HEK293T (cell line): ENCODE measurements at regions not wholly inside any gene's neighbourhood (a gene's known extent, or its start where the extent isn't known, plus 50 kb on each side); places are given as distances from the start of the nearest gene placed in this dataset.

Experiments used
- CTCF ChIA-PET: fragments of 350-600 bp; formaldehyde crosslinking; extraction: SDS; loops from one replicate; lab custom pipeline; 2021; ENCODE audit warnings: antibody characterized with exemption, inconsistent platforms; lab: Yijun Ruan, JAX
- POLR2A ChIA-PET: fragments of 350-600 bp; formaldehyde crosslinking; extraction: SDS; loops from one replicate; lab custom pipeline; 2020; ENCODE audit warnings: antibody characterized with exemption, inconsistent platforms; lab: Yijun Ruan, JAX
- DNase-seq: peaks from one replicate; pipeline ENCODE4 v3.0.0; 2012; ENCODE audit warnings: mixed read lengths; ENCODE audit errors: extremely low spot score
- ARNT ChIP-seq: fragments of 450-650 bp; IDR thresholded peaks from 2 replicates; pipeline ENCODE4 v1.6.1; 2017; ENCODE audit warnings: mild to moderate bottlenecking
- BHLHE40 ChIP-seq: fragments of 450-650 bp; IDR thresholded peaks from 2 replicates; pipeline ENCODE4 v1.6.1; 2016; ENCODE audit warnings: mild to moderate bottlenecking, moderate library complexity, borderline replicate concordance
- CTBP1 ChIP-seq: fragments of 450-650 bp; IDR thresholded peaks from 2 replicates; pipeline ENCODE4 v1.6.1; 2016; ENCODE audit warnings: borderline replicate concordance
- ELF4 ChIP-seq: fragments of 450-650 bp; IDR thresholded peaks from 2 replicates; pipeline ENCODE4 v1.6.1; 2017; ENCODE audit warnings: antibody characterized with exemption
- FOXA1 ChIP-seq: fragments of 450-650 bp; IDR thresholded peaks from 2 replicates; pipeline ENCODE4 v1.6.1; 2016; ENCODE audit warnings: mild to moderate bottlenecking
- FOXK2 ChIP-seq: fragments of 450-650 bp; IDR thresholded peaks from 2 replicates; pipeline ENCODE4 v1.6.1; 2016; ENCODE audit warnings: mild to moderate bottlenecking
- FOXM1 ChIP-seq: fragments of 450-650 bp; IDR thresholded peaks from 2 replicates; pipeline ENCODE4 v1.6.1; 2017; ENCODE audit warnings: mild to moderate bottlenecking, borderline replicate concordance
- HDGF ChIP-seq: fragments of 450-650 bp; IDR thresholded peaks from 2 replicates; pipeline ENCODE4 v1.6.1; 2017; ENCODE audit warnings: antibody characterized with exemption, borderline replicate concordance
- L3MBTL2 ChIP-seq: fragments of 450-650 bp; conservative IDR thresholded peaks from 2 replicates; pipeline ENCODE4 v1.6.1; 2016; ENCODE audit warnings: mild to moderate bottlenecking
- LEF1 ChIP-seq: fragments of 450-650 bp; IDR thresholded peaks from 2 replicates; pipeline ENCODE4 v1.6.1; 2017; ENCODE audit warnings: mild to moderate bottlenecking, borderline replicate concordance
- NFRKB ChIP-seq: fragments of 450-650 bp; IDR thresholded peaks from 2 replicates; pipeline ENCODE4 v1.6.1; 2016; ENCODE audit warnings: mild to moderate bottlenecking, moderate library complexity
- SP1 ChIP-seq: fragments of 450-650 bp; IDR thresholded peaks from 2 replicates; pipeline ENCODE4 v1.6.1; 2017
- SUZ12 ChIP-seq: fragments of 450-650 bp; IDR thresholded peaks from 2 replicates; pipeline ENCODE4 v1.6.1; 2016; ENCODE audit warnings: mild to moderate bottlenecking
- TARDBP ChIP-seq: fragments of 450-650 bp; IDR thresholded peaks from 2 replicates; pipeline ENCODE4 v1.6.1; 2016
- ZNF384 ChIP-seq: fragments of 450-650 bp; IDR thresholded peaks from 2 replicates; pipeline ENCODE4 v1.6.1; 2016
- TF ChIP-seq, protein P1 (sequence below): fragments of 450-650 bp; IDR thresholded peaks from 2 replicates; pipeline ENCODE4 v1.6.1; 2016

DNA sequence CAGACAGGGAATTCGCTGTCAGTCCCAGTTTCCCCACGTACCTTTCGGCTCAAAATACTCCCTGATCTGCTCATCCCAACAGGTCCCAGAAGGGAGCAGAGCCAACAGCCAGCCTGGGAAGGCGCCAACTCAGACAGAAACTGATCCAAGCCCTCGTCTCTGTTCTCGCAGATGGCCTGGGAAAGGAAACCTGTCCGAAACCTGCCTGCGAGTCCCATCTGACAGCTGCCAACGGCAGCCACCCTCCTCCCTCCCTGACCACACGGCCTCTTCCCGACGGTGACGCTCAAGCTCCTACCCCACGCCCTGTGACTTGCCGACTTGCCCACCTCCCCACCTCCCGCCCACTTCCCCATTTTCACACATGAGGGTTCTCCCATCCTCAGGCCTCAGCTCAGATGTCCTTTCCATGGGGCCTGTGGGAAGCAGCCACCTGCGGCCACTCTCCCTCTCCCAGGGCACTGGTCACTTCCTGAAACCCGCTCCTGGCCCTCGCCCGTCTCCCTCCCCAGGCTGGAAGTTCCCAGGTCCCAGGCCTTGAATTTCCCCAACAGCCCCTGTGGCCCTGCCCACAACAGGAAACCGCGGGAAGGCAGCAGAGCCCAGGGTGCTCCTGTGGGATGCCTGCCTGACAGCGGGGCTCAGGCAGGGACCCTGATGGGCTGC, 60.9 kb upstream of the FBRSL1 start:
- TF ChIP-seq BHLHE40 (no peak), ZNF384 (no peak), SUZ12 (no peak), LEF1 (no peak), HDGF (no peak), FOXK2 (no peak), SP1 (no peak), L3MBTL2 (no peak), ELF4 (no peak), ARNT (no peak), CTBP1 (no peak), FOXA1 (no peak), TARDBP (no peak), FOXM1 (no peak), NFRKB (no peak)
- TF ChIP-seq, protein P1, sequence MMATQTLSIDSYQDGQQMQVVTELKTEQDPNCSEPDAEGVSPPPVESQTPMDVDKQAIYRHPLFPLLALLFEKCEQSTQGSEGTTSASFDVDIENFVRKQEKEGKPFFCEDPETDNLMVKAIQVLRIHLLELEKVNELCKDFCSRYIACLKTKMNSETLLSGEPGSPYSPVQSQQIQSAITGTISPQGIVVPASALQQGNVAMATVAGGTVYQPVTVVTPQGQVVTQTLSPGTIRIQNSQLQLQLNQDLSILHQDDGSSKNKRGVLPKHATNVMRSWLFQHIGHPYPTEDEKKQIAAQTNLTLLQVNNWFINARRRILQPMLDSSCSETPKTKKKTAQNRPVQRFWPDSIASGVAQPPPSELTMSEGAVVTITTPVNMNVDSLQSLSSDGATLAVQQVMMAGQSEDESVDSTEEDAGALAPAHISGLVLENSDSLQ, result no peak
- ChIA-PET POLR2A (no interaction called here), CTCF (no interaction called here)
- no peak for DNase-seq

- ChIA-PET POLR2A (no interaction called here), CTCF (no interaction called here)
- DNase-seq, result no peak
- TF ChIP-seq HDGF (no peak), SUZ12 (no peak), ARNT (no peak), FOXM1 (no peak), ZNF384 (no peak), ELF4 (no peak), TARDBP (no peak), NFRKB (no peak)
- TF ChIP-seq, protein P1, result no peak
These were observed 61.7 kb upstream of the FBRSL1 start for GRCh38 chr12:132427999-132428935.

GRCh38 chr12:132427174-132427768, 62.7 kb upstream of the FBRSL1 start:
- TF ChIP-seq SP1 (no peak), TARDBP (no peak), ELF4 (no peak), ARNT (no peak), LEF1 (no peak), FOXM1 (no peak), BHLHE40 (no peak), ZNF384 (no peak), SUZ12 (no peak)
- TF ChIP-seq, protein P1, result no peak
- ChIA-PET POLR2A (no interaction called here), CTCF (no interaction called here)
- no peak for DNase-seq

DNA sequence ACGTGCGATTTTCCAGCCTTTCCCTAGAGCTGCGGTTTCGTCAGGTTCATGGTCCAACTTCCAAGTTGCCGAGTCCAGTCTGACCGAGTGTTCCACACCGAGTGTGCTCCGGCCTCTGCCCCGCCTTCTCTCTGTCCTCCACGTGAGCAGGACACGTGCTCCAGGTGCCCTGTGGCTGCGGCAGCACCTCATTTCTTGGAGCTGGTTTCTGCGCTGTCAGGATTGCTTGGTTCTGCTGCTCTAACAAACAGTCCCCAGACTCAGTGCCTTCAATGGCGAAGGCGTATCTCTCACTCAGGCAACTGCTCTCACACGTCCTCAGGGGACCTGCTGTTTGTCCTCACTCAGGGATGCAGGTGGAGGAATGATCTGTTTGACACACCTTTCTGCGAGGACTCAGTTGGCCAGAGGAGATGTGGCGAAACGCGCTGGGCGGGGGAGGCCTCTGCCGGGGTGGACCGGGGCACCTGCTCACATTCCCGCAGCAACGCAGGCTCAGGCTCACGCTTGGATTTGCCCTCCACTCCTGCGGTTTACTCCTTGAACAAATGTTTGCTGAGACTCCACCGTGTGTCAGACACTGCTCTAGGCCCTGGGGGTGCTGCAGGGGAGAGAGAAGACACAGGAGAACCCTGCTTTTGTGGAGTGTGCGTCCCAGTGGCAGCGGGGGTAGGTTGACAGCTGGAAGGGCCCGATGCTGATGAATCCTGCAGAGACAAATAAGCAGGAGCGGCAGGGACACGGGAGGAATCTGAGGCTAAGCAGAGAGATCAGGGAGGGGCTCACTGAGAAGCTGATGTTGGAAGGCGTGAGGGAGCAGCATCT, 63.4 kb upstream of the FBRSL1 start:
- DNase-seq, result no peak
- TF ChIP-seq BHLHE40, result no peak
- TF ChIP-seq ZNF384, result no peak
- no peak for TF ChIP-seq SP1
- TF ChIP-seq TARDBP, result no peak
- no peak for TF ChIP-seq LEF1
- TF ChIP-seq ELF4, result no peak
- no peak for TF ChIP-seq ARNT
- no peak for TF ChIP-seq FOXA1
- TF ChIP-seq, protein P1, result no peak
- TF ChIP-seq HDGF, result no peak
- TF ChIP-seq L3MBTL2, result no peak
- POLR2A ChIA-PET, result no interaction called here
- CTCF ChIA-PET, result interaction anchor here (0.7 kb wide), 1 partner anchor 285 kb away, joined by 3 read pairs; no protein-coding TSS in a partner anchor

DNA sequence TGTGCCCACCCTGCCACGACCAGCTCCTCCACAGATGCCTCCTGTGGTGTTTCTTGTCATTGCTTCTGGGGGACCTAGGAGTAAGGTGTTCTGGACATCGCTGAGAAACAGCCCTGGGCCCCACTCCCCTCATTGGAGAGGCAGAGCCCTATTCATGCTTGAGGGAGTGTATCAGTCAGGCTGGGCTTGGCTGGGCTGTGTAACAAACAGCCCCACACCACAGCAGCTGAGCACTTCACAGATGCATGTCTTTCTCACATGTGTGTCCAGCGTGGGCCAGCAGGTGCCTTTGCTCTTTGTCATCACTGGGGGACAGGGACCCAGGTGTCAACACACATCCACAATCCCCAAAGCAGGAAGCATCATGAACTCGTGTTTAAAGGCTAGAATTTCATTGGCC, 65.1 kb upstream of the FBRSL1 start:
- CTCF ChIA-PET, result no interaction called here
- no peak for DNase-seq
- no peak for TF ChIP-seq SUZ12
- TF ChIP-seq TARDBP, result no peak
- TF ChIP-seq SP1, result no peak
- no peak for TF ChIP-seq FOXA1
- no peak for TF ChIP-seq ELF4
- no peak for TF ChIP-seq L3MBTL2
- no peak for TF ChIP-seq FOXK2
- no peak for TF ChIP-seq NFRKB
- TF ChIP-seq BHLHE40, result no peak
- no peak for TF ChIP-seq ARNT
- no peak for TF ChIP-seq CTBP1
- TF ChIP-seq HDGF, result no peak
- TF ChIP-seq FOXM1, result no peak
- TF ChIP-seq ZNF384, result no peak
- no peak for TF ChIP-seq LEF1
- TF ChIP-seq, protein P1, result no peak
- POLR2A ChIA-PET, result no interaction called here
